ENCODE measurements at regions not wholly inside any gene's neighbourhood (a gene's known extent, or its start where the extent isn't known, plus 50 kb on each side); places are given as distances from the start of the nearest gene placed in this dataset.
"Not testable (repeated sequence)": the region's sequence is repeated elsewhere in the genome, so short reads cannot be mapped to it uniquely, and the experiment has no call there.

- H3K4me1 Mint-ChIP-seq (ENCODE audit: low read depth): no peaks in the 10 kb centered on the region
- H3K27me3 Mint-ChIP-seq (ENCODE audit: low read depth): no peaks in the 10 kb centered on the region
- no peaks in the 10 kb centered on the region for H3K36me3 Mint-ChIP-seq (ENCODE audit: low read depth)
- no peak overlapping the region for H3K4me3 Mint-ChIP-seq (ENCODE audit: low read depth)
- peaks cover 37% of the 10 kb centered on the region for H3K9me3 Mint-ChIP-seq
- no peak for DNase-seq (ENCODE audit: low spot score)
- intact Hi-C loops (cut with micrococcal nuclease): no loop called here
- H3K27ac Mint-ChIP-seq: no peak overlapping the region
These were observed 159.5 kb upstream of the AUTS2 start for GRCh38 chr7:69438584-69439412.

- Mint-ChIP-seq H3K9me3 (peaks cover 31% of the 10 kb centered on the region), H3K27me3 (ENCODE audit: low read depth) (no peaks in the 10 kb centered on the region), H3K4me3 (ENCODE audit: low read depth) (no peak overlapping the region), H3K27ac (no peak overlapping the region), H3K4me1 (ENCODE audit: low read depth) (no peaks in the 10 kb centered on the region), H3K36me3 (ENCODE audit: low read depth) (no peaks in the 10 kb centered on the region)
- intact Hi-C loops (cut with micrococcal nuclease): no loop called here
- no peak for DNase-seq (ENCODE audit: low spot score)
These were observed 158.5 kb upstream of the AUTS2 start for GRCh38 chr7:69439636-69440325.

- H3K27ac Mint-ChIP-seq: no peak overlapping the region
These were observed 157.3 kb upstream of the AUTS2 start for GRCh38 chr7:69440976-69441375.

GRCh38 chr7:69443136-69443535 is 155.1 kb upstream of the AUTS2 start:
- Mint-ChIP-seq H3K27me3 (ENCODE audit: low read depth) (no peaks in the 10 kb centered on the region), H3K4me1 (ENCODE audit: low read depth) (no peaks in the 10 kb centered on the region), H3K9me3 (peaks cover 31% of the 10 kb centered on the region), H3K27ac (no peak overlapping the region), H3K36me3 (ENCODE audit: low read depth) (no peaks in the 10 kb centered on the region), H3K4me3 (ENCODE audit: low read depth) (no peak overlapping the region)
- intact Hi-C loops (cut with micrococcal nuclease): no loop called here
- DNase-seq (ENCODE audit: low spot score): no peak

More at GRCh38 chr7:69440976-69441375, 157.3 kb upstream of the AUTS2 start:
- no peaks in the 10 kb centered on the region for H3K4me1 Mint-ChIP-seq (ENCODE audit: low read depth)
- DNase-seq (ENCODE audit: low spot score): no peak
- no peaks in the 10 kb centered on the region for H3K36me3 Mint-ChIP-seq (ENCODE audit: low read depth)
- intact Hi-C loops (cut with micrococcal nuclease): no loop called here
- H3K4me3 Mint-ChIP-seq (ENCODE audit: low read depth): no peak overlapping the region
- peaks cover 34% of the 10 kb centered on the region for H3K9me3 Mint-ChIP-seq
- no peaks in the 10 kb centered on the region for H3K27me3 Mint-ChIP-seq (ENCODE audit: low read depth)

GRCh38 chr7:69445541-69445940 is 152.7 kb upstream of the AUTS2 start:
- Mint-ChIP-seq H3K27me3 (ENCODE audit: low read depth) (no peaks in the 10 kb centered on the region), H3K36me3 (ENCODE audit: low read depth) (no peaks in the 10 kb centered on the region), H3K4me3 (ENCODE audit: low read depth) (no peak overlapping the region), H3K27ac (no peak overlapping the region), H3K9me3 (peaks cover 17% of the 10 kb centered on the region), H3K4me1 (ENCODE audit: low read depth) (no peaks in the 10 kb centered on the region)
- DNase-seq (ENCODE audit: low spot score): no peak
- intact Hi-C loops (cut with micrococcal nuclease): no loop called here

GRCh38 chr7:69446213-69446612 is 152.1 kb upstream of the AUTS2 start:
- H3K27ac Mint-ChIP-seq; H3K4me1 Mint-ChIP-seq (ENCODE audit: low read depth); H3K36me3 Mint-ChIP-seq (ENCODE audit: low read depth); H3K27me3 Mint-ChIP-seq (ENCODE audit: low read depth); DNase-seq (ENCODE audit: low spot score); intact Hi-C loops (cut with micrococcal nuclease); H3K4me3 Mint-ChIP-seq (ENCODE audit: low read depth): not testable (repeated sequence)
- peaks cover 17% of the 10 kb centered on the region for H3K9me3 Mint-ChIP-seq

GRCh38 chr7:69448071-69448470 is 150.2 kb upstream of the AUTS2 start:
- H3K27ac Mint-ChIP-seq: no peak overlapping the region
- intact Hi-C loops (cut with micrococcal nuclease): no loop called here
- H3K4me3 Mint-ChIP-seq (ENCODE audit: low read depth): no peak overlapping the region
- H3K27me3 Mint-ChIP-seq (ENCODE audit: low read depth): no peaks in the 10 kb centered on the region
- H3K9me3 Mint-ChIP-seq: peaks cover 12% of the 10 kb centered on the region
- no peak for DNase-seq (ENCODE audit: low spot score)
- H3K36me3 Mint-ChIP-seq (ENCODE audit: low read depth): no peaks in the 10 kb centered on the region
- H3K4me1 Mint-ChIP-seq (ENCODE audit: low read depth): no peaks in the 10 kb centered on the region

- Mint-ChIP-seq H3K9me3 (peaks cover 6% of the 10 kb centered on the region), H3K4me3 (ENCODE audit: low read depth) (no peak overlapping the region), H3K27me3 (ENCODE audit: low read depth) (no peaks in the 10 kb centered on the region), H3K27ac (no peak overlapping the region), H3K36me3 (ENCODE audit: low read depth) (no peaks in the 10 kb centered on the region), H3K4me1 (ENCODE audit: low read depth) (no peaks in the 10 kb centered on the region)
- intact Hi-C loops (cut with micrococcal nuclease): no loop called here
- no peak for DNase-seq (ENCODE audit: low spot score)
These were observed 147.8 kb upstream of the AUTS2 start for GRCh38 chr7:69450456-69450855.

- Mint-ChIP-seq H3K9me3 (peaks cover 7% of the 10 kb centered on the region), H3K4me1 (ENCODE audit: low read depth) (no peaks in the 10 kb centered on the region), H3K27me3 (ENCODE audit: low read depth) (no peaks in the 10 kb centered on the region), H3K27ac (no peak overlapping the region), H3K36me3 (ENCODE audit: low read depth) (no peaks in the 10 kb centered on the region), H3K4me3 (ENCODE audit: low read depth) (no peak overlapping the region)
- intact Hi-C loops (cut with micrococcal nuclease): no loop called here
- DNase-seq (ENCODE audit: low spot score): no peak
These were observed 146.6 kb upstream of the AUTS2 start for GRCh38 chr7:69451715-69452114.

- H3K4me1 Mint-ChIP-seq (ENCODE audit: low read depth): no peaks in the 10 kb centered on the region
- H3K27ac Mint-ChIP-seq: no peak overlapping the region
- no peak for DNase-seq (ENCODE audit: low spot score)
- no peak overlapping the region for H3K4me3 Mint-ChIP-seq (ENCODE audit: low read depth)
- no peaks in the 10 kb centered on the region for H3K36me3 Mint-ChIP-seq (ENCODE audit: low read depth)
- H3K27me3 Mint-ChIP-seq (ENCODE audit: low read depth): no peaks in the 10 kb centered on the region
- intact Hi-C loops (cut with micrococcal nuclease): no loop called here
- peaks cover 7% of the 10 kb centered on the region for H3K9me3 Mint-ChIP-seq
These were observed 145.5 kb upstream of the AUTS2 start for GRCh38 chr7:69452797-69453196.

GRCh38 chr7:69457595-69458504 is 140.4 kb upstream of the AUTS2 start:
- Mint-ChIP-seq H3K4me3 (ENCODE audit: low read depth) (no peak overlapping the region), H3K36me3 (ENCODE audit: low read depth) (no peaks in the 10 kb centered on the region), H3K4me1 (ENCODE audit: low read depth) (no peaks in the 10 kb centered on the region), H3K9me3 (peaks cover 10% of the 10 kb centered on the region), H3K27ac (no peak overlapping the region), H3K27me3 (ENCODE audit: low read depth) (no peaks in the 10 kb centered on the region)
- intact Hi-C loops (cut with micrococcal nuclease): no loop called here
- no peak for DNase-seq (ENCODE audit: low spot score)

- intact Hi-C loops (cut with micrococcal nuclease): no loop called here
- Mint-ChIP-seq H3K36me3 (ENCODE audit: low read depth) (no peaks in the 10 kb centered on the region), H3K27me3 (ENCODE audit: low read depth) (no peaks in the 10 kb centered on the region)
These were observed 134.2 kb upstream of the AUTS2 start for GRCh38 chr7:69464035-69464434.

More at GRCh38 chr7:69464035-69464434, 134.2 kb upstream of the AUTS2 start:
- Mint-ChIP-seq H3K27ac (no peak overlapping the region), H3K9me3 (peaks cover 9% of the 10 kb centered on the region), H3K4me1 (ENCODE audit: low read depth) (no peaks in the 10 kb centered on the region), H3K4me3 (ENCODE audit: low read depth) (no peak overlapping the region)
- no peak for DNase-seq (ENCODE audit: low spot score)
